ENCODE measurements at regions not wholly inside any gene's neighbourhood (a gene's known extent, or its start where the extent isn't known, plus 50 kb on each side); places are given as distances from the start of the nearest gene placed in this dataset.

GRCh38 chr16:86061721-86062120 is 162.8 kb downstream of the IRF8 start:
- Histone ChIP-seq H3K4me2 (ENCODE audit: insufficient read depth, low read length) (no peak overlapping the region), H3K9me3 (ENCODE audit: low read depth, low read length) (no peaks in the 10 kb centered on the region), H2AFZ (ENCODE audit: low read length) (no peak overlapping the region), H4K20me1 (ENCODE audit: insufficient read depth, low read length) (no peaks in the 10 kb centered on the region), H3K4me1 (ENCODE audit: insufficient read depth, low read length) (no peaks in the 10 kb centered on the region), H3K36me3 (ENCODE audit: insufficient read depth, low read length) (no peaks in the 10 kb centered on the region), H3K79me2 (ENCODE audit: insufficient read depth, low read length) (no peaks in the 10 kb centered on the region), H3K27ac (ENCODE audit: low read depth, low read length) (no peak overlapping the region), H3K4me3 (ENCODE audit: insufficient read depth, low read length) (no peak overlapping the region), H3K27me3 (ENCODE audit: insufficient read depth, low read length) (peaks cover 7% of the 10 kb centered on the region)
- TF ChIP-seq, protein P1, sequence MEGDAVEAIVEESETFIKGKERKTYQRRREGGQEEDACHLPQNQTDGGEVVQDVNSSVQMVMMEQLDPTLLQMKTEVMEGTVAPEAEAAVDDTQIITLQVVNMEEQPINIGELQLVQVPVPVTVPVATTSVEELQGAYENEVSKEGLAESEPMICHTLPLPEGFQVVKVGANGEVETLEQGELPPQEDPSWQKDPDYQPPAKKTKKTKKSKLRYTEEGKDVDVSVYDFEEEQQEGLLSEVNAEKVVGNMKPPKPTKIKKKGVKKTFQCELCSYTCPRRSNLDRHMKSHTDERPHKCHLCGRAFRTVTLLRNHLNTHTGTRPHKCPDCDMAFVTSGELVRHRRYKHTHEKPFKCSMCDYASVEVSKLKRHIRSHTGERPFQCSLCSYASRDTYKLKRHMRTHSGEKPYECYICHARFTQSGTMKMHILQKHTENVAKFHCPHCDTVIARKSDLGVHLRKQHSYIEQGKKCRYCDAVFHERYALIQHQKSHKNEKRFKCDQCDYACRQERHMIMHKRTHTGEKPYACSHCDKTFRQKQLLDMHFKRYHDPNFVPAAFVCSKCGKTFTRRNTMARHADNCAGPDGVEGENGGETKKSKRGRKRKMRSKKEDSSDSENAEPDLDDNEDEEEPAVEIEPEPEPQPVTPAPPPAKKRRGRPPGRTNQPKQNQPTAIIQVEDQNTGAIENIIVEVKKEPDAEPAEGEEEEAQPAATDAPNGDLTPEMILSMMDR (IDR thresholded peaks at IDR 0.05; ENCODE audit: extremely low read depth, low read depth, low read length) = no peak
- no peak for DNase-seq (ENCODE audit: insufficient read length, low spot score, missing footprints)

DNA sequence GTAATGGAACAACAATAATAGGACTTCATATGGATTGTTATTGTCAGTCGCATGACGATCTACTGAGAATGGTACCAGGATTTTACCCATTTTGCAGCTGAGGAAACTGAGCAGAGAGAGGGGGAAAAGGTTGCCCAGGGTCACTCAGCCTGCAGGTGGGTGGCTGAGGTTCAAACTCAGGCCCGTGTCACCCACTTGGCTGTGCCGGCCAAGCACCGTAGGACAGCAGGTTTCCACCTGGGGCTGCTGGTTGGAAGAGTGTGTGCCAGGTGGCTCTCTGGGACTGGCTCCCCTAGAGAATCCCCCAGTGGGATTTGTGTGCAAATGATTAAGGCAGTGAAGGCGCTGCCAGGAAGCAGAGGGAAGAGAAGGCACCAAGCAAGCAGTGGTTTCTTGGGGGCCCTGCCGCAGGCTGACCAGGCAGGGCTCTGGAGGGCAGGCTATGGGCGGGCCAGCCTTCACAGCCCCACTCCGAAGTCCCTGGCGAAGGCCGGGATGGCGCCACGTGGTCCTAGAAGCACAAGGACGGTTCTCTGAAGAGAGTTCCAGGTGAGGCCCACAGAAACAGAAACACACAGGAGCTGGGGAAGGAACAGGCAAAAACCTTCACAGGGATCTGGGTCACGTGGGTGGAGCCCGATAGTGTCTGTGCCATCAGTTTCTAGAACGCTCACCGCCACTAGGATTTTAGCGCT is 163.5 kb downstream of the IRF8 start:
- H2AFZ ChIP-seq (ENCODE audit: low read length) = no peak overlapping the region
- H3K4me3 ChIP-seq (ENCODE audit: insufficient read depth, low read length) = no peak overlapping the region
- H3K9me3 ChIP-seq (ENCODE audit: low read depth, low read length) = no peaks in the 10 kb centered on the region
- DNase-seq (ENCODE audit: insufficient read length, low spot score, missing footprints) = peak; percentile 13
- H3K36me3 ChIP-seq (ENCODE audit: insufficient read depth, low read length) = no peaks in the 10 kb centered on the region
- H3K27me3 ChIP-seq (ENCODE audit: insufficient read depth, low read length) = peaks cover 7% of the 10 kb centered on the region
- H3K79me2 ChIP-seq (ENCODE audit: insufficient read depth, low read length) = no peaks in the 10 kb centered on the region
- H4K20me1 ChIP-seq (ENCODE audit: insufficient read depth, low read length) = no peaks in the 10 kb centered on the region
- no peaks in the 10 kb centered on the region for H3K4me1 ChIP-seq (ENCODE audit: insufficient read depth, low read length)
- H3K4me2 ChIP-seq (ENCODE audit: insufficient read depth, low read length) = no peak overlapping the region
- H3K27ac ChIP-seq (ENCODE audit: low read depth, low read length) = no peak overlapping the region
- TF ChIP-seq, protein P1 (IDR thresholded peaks at IDR 0.05; ENCODE audit: extremely low read depth, low read depth, low read length) = no peak

GRCh38 chr16:86063760-86064405 is 164.9 kb downstream of the IRF8 start:
- Histone ChIP-seq H3K9me3 (ENCODE audit: low read depth, low read length) (no peaks in the 10 kb centered on the region), H3K4me2 (ENCODE audit: insufficient read depth, low read length) (no peak overlapping the region), H4K20me1 (ENCODE audit: insufficient read depth, low read length) (no peaks in the 10 kb centered on the region), H3K4me3 (ENCODE audit: insufficient read depth, low read length) (no peak overlapping the region), H3K27ac (ENCODE audit: low read depth, low read length) (no peak overlapping the region), H3K79me2 (ENCODE audit: insufficient read depth, low read length) (no peaks in the 10 kb centered on the region), H3K36me3 (ENCODE audit: insufficient read depth, low read length) (no peaks in the 10 kb centered on the region), H3K4me1 (ENCODE audit: insufficient read depth, low read length) (no peaks in the 10 kb centered on the region), H2AFZ (ENCODE audit: low read length) (no peak overlapping the region), H3K27me3 (ENCODE audit: insufficient read depth, low read length) (peaks cover under 1% of the 10 kb centered on the region)
- TF ChIP-seq, protein P1 (IDR thresholded peaks at IDR 0.05; ENCODE audit: extremely low read depth, low read depth, low read length) = no peak
- peak; percentile 49 for DNase-seq (ENCODE audit: insufficient read length, low spot score, missing footprints)

DNA sequence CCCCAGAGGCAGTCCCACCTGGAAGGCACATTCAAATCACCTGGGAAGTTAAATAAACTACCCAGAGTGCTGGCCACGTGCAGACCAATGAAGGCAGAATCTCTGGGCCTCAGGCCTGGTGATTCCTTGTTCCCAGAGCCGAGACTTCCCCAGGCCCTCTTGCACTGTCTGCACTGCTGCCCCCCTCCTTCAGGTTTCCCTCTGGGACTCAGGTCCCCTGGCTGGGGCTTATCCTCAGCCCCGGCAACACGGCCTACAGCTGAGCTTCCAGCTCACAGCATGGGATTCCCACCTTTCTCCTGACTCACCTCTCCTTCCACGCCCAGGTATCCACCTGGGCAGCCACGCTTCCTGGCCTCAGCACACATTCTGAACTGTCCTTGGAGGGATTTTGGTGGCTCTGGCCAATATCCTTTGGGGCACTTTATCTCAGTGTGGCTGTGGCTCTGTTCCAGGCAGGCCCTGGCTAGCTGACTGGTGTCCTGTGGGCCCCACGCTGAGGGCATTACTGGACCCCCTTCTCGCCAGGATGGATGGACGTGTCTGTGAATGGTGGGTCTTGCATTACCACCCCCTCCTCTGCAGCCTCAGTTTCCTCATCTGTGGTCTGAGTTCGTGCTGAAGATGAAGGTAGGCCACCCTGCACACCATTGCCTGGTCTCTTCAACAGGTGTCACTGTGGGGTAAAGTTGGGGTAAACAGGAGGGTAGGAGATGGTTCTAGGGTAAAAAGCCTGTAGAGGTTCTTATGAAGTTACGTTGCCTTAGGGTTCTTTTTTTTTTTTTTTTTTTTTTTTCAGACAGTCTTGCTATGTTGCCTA is 165.7 kb downstream of the IRF8 start:
- Histone ChIP-seq H4K20me1 (ENCODE audit: insufficient read depth, low read length) (no peaks in the 10 kb centered on the region), H3K4me2 (ENCODE audit: insufficient read depth, low read length) (no peak overlapping the region), H3K79me2 (ENCODE audit: insufficient read depth, low read length) (no peaks in the 10 kb centered on the region), H3K27ac (ENCODE audit: low read depth, low read length) (no peak overlapping the region), H3K27me3 (ENCODE audit: insufficient read depth, low read length) (no peaks in the 10 kb centered on the region), H3K9me3 (ENCODE audit: low read depth, low read length) (no peaks in the 10 kb centered on the region), H3K4me3 (ENCODE audit: insufficient read depth, low read length) (no peak overlapping the region), H2AFZ (ENCODE audit: low read length) (no peak overlapping the region), H3K36me3 (ENCODE audit: insufficient read depth, low read length) (no peaks in the 10 kb centered on the region), H3K4me1 (ENCODE audit: insufficient read depth, low read length) (no peaks in the 10 kb centered on the region)
- DNase-seq (ENCODE audit: insufficient read length, low spot score, missing footprints) = peak; percentile 61
- TF ChIP-seq, protein P1 (IDR thresholded peaks at IDR 0.05; ENCODE audit: extremely low read depth, low read depth, low read length) = no peak
